BLaER1 (cell line): ENCODE measurements at regions not wholly inside any gene's neighbourhood (a gene's known extent, or its start where the extent isn't known, plus 50 kb on each side); places are given as distances from the start of the nearest gene placed in this dataset.

Source experiments
- H3K27ac ChIP-seq: shearing (Covaris generic); formaldehyde crosslinking; 2 replicates; pipeline ENCODE4 v1.8.1; 2022
- H3K27me3 ChIP-seq: shearing (Covaris generic); formaldehyde crosslinking; 2 replicates; pipeline ENCODE4 v1.8.1; 2022
- H3K36me3 ChIP-seq: shearing (Covaris generic); formaldehyde crosslinking; 2 replicates; pipeline ENCODE4 v1.8.1; 2022
- H3K4me1 ChIP-seq: shearing (Covaris generic); formaldehyde crosslinking; 2 replicates; pipeline ENCODE4 v1.8.1; 2022
- H3K4me2 ChIP-seq: shearing (Covaris generic); formaldehyde crosslinking; 2 replicates; pipeline ENCODE4 v1.8.1; 2022
- H3K4me3 ChIP-seq: shearing (Covaris generic); formaldehyde crosslinking; 2 replicates; pipeline ENCODE4 v1.8.1; 2022
- H3K9ac ChIP-seq: shearing (Covaris generic); formaldehyde crosslinking; 2 replicates; pipeline ENCODE4 v1.8.1; 2022
- H3K9me3 ChIP-seq: shearing (Covaris generic); formaldehyde crosslinking; 2 replicates; pipeline ENCODE4 v1.8.1; 2022
- H4K20me1 ChIP-seq: shearing (Covaris generic); formaldehyde crosslinking; 2 replicates; pipeline ENCODE4 v1.8.1; 2022
- Cebpa-rat ChIP-seq: shearing (Covaris generic); IDR thresholded peaks from 2 replicates; pipeline ENCODE4 v1.8.1; 2022

GRCh38 chr9:29969856-29970647 lies 2396.8 kb upstream of the C9orf72 start:
- Histone ChIP-seq H3K36me3 (no peaks in the 10 kb centered on the region), H4K20me1 (no peaks in the 10 kb centered on the region), H3K9me3 (no peaks in the 10 kb centered on the region), H3K4me1 (no peaks in the 10 kb centered on the region), H3K4me2 (no peak overlapping the region), H3K9ac (no peak overlapping the region), H3K27me3 (no peaks in the 10 kb centered on the region), H3K27ac (no peak overlapping the region), H3K4me3 (no peak overlapping the region)
- no peak for TF ChIP-seq Cebpa-rat

- TF ChIP-seq Cebpa-rat = no peak
- Histone ChIP-seq H3K4me2 (no peak overlapping the region), H3K4me3 (no peak overlapping the region), H3K9ac (no peak overlapping the region), H3K36me3 (no peaks in the 10 kb centered on the region), H3K27me3 (no peaks in the 10 kb centered on the region), H3K9me3 (no peaks in the 10 kb centered on the region), H3K27ac (no peak overlapping the region), H4K20me1 (no peaks in the 10 kb centered on the region), H3K4me1 (no peaks in the 10 kb centered on the region)
Observed at GRCh38 chr9:29974197-29974596, 2400.9 kb upstream of the C9orf72 start.

GRCh38 chr9:29976981-29977380 lies 2403.7 kb upstream of the C9orf72 start:
- no peak for TF ChIP-seq Cebpa-rat
- H3K27ac ChIP-seq = no peak overlapping the region
- no peaks in the 10 kb centered on the region for H3K27me3 ChIP-seq
- H3K4me1 ChIP-seq = no peaks in the 10 kb centered on the region
- H3K36me3 ChIP-seq = no peaks in the 10 kb centered on the region
- no peak overlapping the region for H3K9ac ChIP-seq
- H3K9me3 ChIP-seq = no peaks in the 10 kb centered on the region
- H3K4me2 ChIP-seq = no peak overlapping the region
- H4K20me1 ChIP-seq = no peaks in the 10 kb centered on the region
- no peak overlapping the region for H3K4me3 ChIP-seq

- Histone ChIP-seq H3K27me3 (no peaks in the 10 kb centered on the region), H3K36me3 (no peaks in the 10 kb centered on the region), H3K9ac (no peak overlapping the region), H3K27ac (no peak overlapping the region), H4K20me1 (no peaks in the 10 kb centered on the region), H3K9me3 (no peaks in the 10 kb centered on the region), H3K4me1 (no peaks in the 10 kb centered on the region), H3K4me2 (no peak overlapping the region), H3K4me3 (no peak overlapping the region)
- no peak for TF ChIP-seq Cebpa-rat
Observed at GRCh38 chr9:29981013-29981412, 2403.4 kb upstream of the ACO1 start.

GRCh38 chr9:29999645-30000044 lies 2384.8 kb upstream of the ACO1 start:
- H3K4me1 ChIP-seq = no peaks in the 10 kb centered on the region
- no peak overlapping the region for H3K27ac ChIP-seq
- H4K20me1 ChIP-seq = no peaks in the 10 kb centered on the region
- H3K36me3 ChIP-seq = no peaks in the 10 kb centered on the region
- no peak overlapping the region for H3K4me3 ChIP-seq
- no peak overlapping the region for H3K9ac ChIP-seq
- H3K4me2 ChIP-seq = no peak overlapping the region
- TF ChIP-seq Cebpa-rat = no peak
- H3K27me3 ChIP-seq = no peaks in the 10 kb centered on the region
- no peaks in the 10 kb centered on the region for H3K9me3 ChIP-seq

GRCh38 chr9:30010691-30011090 lies 2373.8 kb upstream of the ACO1 start:
- Histone ChIP-seq H3K9me3 (no peaks in the 10 kb centered on the region), H3K4me2 (no peak overlapping the region), H4K20me1 (no peaks in the 10 kb centered on the region), H3K4me1 (no peaks in the 10 kb centered on the region), H3K9ac (no peak overlapping the region), H3K27ac (no peak overlapping the region), H3K36me3 (no peaks in the 10 kb centered on the region), H3K27me3 (no peaks in the 10 kb centered on the region), H3K4me3 (no peak overlapping the region)
- TF ChIP-seq Cebpa-rat = no peak

- no peak overlapping the region for H3K27ac ChIP-seq
- H3K9me3 ChIP-seq = no peaks in the 10 kb centered on the region
- no peak overlapping the region for H3K4me3 ChIP-seq
- no peaks in the 10 kb centered on the region for H3K27me3 ChIP-seq
- no peak for TF ChIP-seq Cebpa-rat
- no peaks in the 10 kb centered on the region for H4K20me1 ChIP-seq
- H3K9ac ChIP-seq = no peak overlapping the region
- no peak overlapping the region for H3K4me2 ChIP-seq
- H3K36me3 ChIP-seq = no peaks in the 10 kb centered on the region
- H3K4me1 ChIP-seq = no peaks in the 10 kb centered on the region
Observed at GRCh38 chr9:30012622-30013021, 2371.8 kb upstream of the ACO1 start.

GRCh38 chr9:30015073-30015472 lies 2369.4 kb upstream of the ACO1 start:
- TF ChIP-seq Cebpa-rat = no peak
- Histone ChIP-seq H3K27me3 (no peaks in the 10 kb centered on the region), H3K9ac (no peak overlapping the region), H3K9me3 (no peaks in the 10 kb centered on the region), H3K4me2 (no peak overlapping the region), H4K20me1 (no peaks in the 10 kb centered on the region), H3K27ac (no peak overlapping the region), H3K4me3 (no peak overlapping the region), H3K36me3 (no peaks in the 10 kb centered on the region), H3K4me1 (no peaks in the 10 kb centered on the region)

- Histone ChIP-seq H3K27ac (no peak overlapping the region), H4K20me1 (no peaks in the 10 kb centered on the region), H3K9ac (no peak overlapping the region), H3K9me3 (no peaks in the 10 kb centered on the region), H3K4me3 (no peak overlapping the region), H3K4me2 (no peak overlapping the region), H3K36me3 (no peaks in the 10 kb centered on the region), H3K27me3 (no peaks in the 10 kb centered on the region), H3K4me1 (no peaks in the 10 kb centered on the region)
- TF ChIP-seq Cebpa-rat = no peak
Observed at GRCh38 chr9:30020161-30020560, 2364.3 kb upstream of the ACO1 start.

GRCh38 chr9:30035761-30036160 lies 2348.7 kb upstream of the ACO1 start:
- Histone ChIP-seq H3K4me3 (no peak overlapping the region), H3K27me3 (no peaks in the 10 kb centered on the region), H3K9me3 (peaks cover 7% of the 10 kb centered on the region; the same call in 1 of the 2 replicates), H3K27ac (no peak overlapping the region), H3K36me3 (no peaks in the 10 kb centered on the region), H4K20me1 (no peaks in the 10 kb centered on the region), H3K9ac (no peak overlapping the region), H3K4me1 (no peaks in the 10 kb centered on the region), H3K4me2 (no peak overlapping the region)
- no peak for TF ChIP-seq Cebpa-rat

- Histone ChIP-seq H3K27ac (no peak overlapping the region), H3K4me3 (no peak overlapping the region), H3K27me3 (no peaks in the 10 kb centered on the region), H3K9me3 (peaks cover 7% of the 10 kb centered on the region; the same call in 1 of the 2 replicates), H3K9ac (no peak overlapping the region), H3K4me2 (no peak overlapping the region), H3K4me1 (no peaks in the 10 kb centered on the region), H3K36me3 (no peaks in the 10 kb centered on the region), H4K20me1 (no peaks in the 10 kb centered on the region)
- TF ChIP-seq Cebpa-rat = no peak
Observed at GRCh38 chr9:30036558-30036957, 2347.9 kb upstream of the ACO1 start.
